GM10847 (cell line): ENCODE measurements at regions not wholly inside any gene's neighbourhood (a gene's known extent, or its start where the extent isn't known, plus 50 kb on each side); places are given as distances from the start of the nearest gene placed in this dataset.

Source experiments
- POLR2A ChIP-seq: IDR thresholded peaks from 2 replicates; pipeline ENCODE4 v1.6.1; 2011; ENCODE audit not compliant: insufficient read length; ENCODE audit errors: extremely low read depth

DNA sequence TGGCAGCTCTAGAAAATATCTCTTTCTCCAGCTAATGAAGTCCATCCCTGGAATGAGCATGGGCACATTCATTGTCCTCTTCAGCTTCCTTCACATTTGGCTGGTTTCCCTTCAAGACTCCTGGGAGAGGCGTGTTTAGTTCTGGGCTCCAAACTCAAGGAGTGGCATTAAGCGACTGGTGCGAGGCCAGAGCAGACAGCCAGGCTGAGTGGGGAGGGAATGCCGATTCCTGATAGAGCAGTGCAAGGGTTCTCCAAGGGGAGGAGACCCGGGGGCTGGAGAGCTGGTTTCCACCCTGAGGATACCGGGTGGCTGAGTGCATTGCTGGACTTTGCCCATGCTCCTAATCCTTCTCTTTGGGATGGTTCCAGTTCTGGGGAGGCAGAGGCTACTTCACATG, 372.1 kb downstream of the RPS24 start:
- no peak for TF ChIP-seq POLR2A

GRCh38 chr10:78406648-78407008, 373.0 kb downstream of the RPS24 start:
- TF ChIP-seq POLR2A, result no peak

DNA sequence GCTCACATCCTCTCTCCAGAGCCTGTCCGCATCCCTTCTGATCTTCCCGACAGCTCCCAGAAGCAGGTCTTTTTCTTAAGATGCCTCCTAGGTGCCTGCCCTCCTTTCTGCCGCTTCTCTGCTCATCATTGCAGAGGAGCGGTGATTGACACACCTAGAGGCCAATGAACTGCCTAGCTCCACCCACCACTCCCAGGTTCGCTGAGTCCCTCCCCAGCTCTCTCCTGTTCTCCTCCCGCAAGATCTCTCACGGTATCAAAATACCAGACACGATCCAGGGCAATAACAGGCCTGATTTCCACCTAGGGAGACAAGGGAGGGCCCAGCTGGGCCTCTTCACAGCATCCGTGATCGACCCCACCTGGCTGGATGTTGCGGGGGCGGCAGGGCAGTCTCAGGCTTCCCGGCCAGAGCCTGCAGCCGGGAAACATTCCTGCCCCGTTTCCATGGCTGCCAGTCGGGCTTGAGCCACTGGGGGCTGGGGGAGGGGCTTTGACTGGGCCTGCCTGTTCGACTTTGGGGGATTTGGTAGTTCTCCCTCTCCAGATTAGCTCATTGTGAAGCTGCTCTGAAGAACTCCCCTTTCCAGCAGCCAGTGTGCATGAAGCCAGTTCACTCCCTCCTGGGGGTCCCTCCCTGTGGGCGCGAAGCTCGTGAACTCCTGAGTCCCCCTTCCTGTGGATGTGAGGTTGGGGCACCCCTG, 373.5 kb downstream of the RPS24 start:
- TF ChIP-seq POLR2A, result no peak

DNA sequence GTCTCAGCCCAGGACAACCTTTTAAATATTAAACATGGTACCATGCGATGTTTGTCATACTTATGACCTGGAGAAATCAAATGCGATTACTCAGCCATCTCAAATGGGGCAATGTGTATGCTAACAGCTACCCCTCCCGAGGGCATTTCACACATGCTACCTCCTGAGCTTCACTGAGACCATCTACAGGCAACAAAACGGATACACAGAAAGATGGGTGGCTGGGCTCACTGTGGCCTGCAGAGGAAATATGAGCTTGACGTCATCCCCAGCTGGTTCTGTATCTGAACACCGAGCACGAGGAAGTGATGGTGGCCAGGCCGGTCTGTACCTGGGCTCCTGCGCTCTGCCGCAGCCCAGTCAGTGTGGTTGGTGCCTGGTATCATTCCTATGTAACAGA, 374.3 kb downstream of the RPS24 start:
- TF ChIP-seq POLR2A, result no peak

DNA sequence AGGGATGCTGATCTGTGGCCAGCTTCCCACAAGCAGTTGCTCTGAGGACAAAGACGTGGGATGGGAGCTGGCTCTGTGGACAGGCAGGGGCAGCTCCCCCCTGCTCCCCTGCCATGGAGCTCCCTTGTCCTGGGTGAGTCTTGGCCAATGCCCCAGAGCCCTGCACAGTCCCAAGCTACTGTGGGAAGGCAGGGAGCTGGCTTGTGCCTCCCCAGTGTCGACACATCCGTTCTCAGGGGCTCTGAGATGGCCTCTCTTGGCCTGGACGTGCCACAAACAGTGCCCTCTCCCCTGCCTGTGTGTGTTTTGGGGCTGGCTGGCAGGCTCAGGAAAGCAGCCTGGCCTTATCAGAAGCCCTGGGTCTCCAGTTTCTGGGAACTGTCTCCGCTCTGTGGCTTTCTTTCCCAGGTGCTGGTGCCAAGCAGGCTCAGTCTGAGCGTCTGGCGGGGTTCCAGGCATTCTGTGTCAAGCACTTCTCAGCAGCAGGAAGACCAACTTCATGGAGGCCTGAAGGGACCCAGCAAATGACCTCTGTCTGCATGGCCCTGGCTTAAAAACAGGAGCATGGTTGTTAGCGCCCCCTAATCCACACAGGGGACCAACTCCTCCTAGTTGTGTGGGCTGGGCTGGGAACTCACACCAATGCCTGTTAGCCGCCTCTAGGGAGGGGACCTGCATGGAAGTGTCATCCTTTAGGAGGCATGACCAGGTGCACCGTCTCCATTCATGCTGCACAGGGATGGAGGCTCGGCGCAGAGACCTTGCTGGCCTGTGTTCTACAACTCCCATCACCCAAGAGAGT, 375.2 kb downstream of the RPS24 start:
- no peak for TF ChIP-seq POLR2A

DNA sequence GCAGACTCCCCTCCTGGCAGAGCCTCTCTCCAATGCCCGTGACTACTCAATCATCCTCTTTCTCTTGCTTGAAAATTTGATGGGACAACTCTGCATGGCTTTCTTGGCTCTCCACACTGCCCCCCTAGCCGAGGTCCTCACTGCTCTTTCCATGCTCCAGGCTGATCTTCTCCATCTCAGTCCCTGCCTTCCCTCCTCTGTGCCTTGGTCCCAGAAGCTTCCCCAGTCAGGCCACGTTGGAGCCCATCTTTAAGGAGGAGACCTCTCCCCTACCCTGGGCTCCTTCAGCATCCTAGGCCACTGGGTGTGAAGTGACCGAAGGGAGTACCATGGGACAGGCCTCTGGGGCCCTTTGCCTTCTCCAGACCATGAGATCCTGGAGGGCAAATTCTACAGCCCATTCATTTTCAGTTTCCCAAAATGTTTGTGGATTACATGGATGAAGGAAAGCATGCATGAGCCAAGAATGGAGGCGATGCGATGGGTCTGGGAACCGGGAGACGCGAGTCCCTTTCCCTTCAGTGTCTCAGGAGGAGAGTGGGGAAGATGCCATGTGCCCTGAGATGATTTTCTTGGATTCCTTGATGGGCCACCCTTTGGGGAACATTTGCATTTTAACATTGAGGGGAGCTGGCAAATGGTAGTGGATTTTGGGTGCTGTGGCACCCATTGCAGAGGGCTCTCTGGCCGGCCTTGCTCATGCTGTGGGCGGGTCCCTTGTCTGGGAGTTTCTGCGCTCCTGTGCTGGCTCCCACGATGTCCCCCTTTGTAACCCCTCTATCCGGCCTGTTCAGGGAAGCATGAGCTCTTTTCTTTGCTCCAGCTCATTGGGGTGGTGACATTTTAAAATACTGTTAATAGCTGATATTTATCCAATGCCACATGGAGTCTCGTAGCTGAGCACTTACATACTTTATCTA, 376.6 kb downstream of the RPS24 start:
- no peak for TF ChIP-seq POLR2A

DNA sequence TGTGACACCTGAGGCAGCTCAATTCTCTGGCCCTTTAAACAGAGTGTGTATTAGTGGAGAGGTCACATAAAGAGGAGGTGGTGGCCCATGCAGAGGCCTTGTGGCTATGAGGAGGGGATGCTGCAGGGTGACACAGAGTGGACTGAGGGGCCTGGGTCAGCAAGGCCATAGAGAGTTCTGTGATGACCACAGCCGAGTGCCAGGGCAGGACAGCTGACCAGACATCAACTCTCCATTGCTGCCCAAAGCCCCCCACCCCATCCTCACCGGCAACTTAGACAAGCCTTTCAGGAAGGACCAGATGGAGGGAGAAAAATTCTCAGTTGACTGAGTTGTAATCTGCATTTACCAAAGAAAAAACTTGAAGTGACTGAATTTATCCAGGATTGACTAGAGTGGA, 378.1 kb downstream of the RPS24 start:
- no peak for TF ChIP-seq POLR2A

DNA sequence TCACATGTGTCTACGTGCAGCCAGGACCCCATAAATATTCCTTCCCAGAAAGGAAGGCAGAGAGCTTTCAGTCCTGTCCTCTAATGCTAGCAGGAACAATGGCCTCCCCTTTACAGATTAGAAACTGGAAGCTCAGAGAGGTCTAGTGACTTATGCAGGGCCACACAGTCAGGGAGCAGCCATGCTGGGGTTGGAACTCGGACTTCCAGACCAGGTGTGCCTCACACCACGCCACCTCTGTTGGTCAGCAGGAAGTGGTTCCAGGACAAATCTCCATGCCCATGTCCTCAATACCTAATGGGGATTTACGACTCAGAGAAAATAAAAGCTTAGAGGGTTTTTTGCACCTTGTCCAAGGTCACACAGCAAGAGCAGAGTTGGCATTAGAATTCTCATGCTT, 378.9 kb downstream of the RPS24 start:
- TF ChIP-seq POLR2A, result no peak

GRCh38 chr10:78413076-78414055, 379.7 kb downstream of the RPS24 start:
- no peak for TF ChIP-seq POLR2A

- TF ChIP-seq POLR2A, result no peak
Observed at GRCh38 chr10:78414380-78414779, 380.7 kb downstream of the RPS24 start.

DNA sequence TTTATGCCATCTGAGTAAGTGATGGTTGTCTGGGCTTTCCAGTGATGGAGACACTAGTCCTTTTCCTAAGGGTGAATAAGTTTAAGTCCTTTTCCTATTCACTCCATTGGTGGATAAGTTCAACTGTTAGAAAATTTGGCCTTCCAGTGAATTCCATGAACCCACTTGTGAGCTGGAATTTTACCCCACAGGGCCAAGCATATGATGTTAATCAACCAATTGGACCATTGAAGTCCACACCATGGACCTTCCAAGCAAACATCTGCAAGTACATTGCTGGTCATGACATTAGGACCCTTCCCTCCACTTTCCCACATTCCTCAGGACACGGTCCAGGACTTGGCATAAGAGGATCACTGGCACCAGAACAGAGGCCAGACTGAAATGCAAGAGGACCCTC, 381.4 kb downstream of the RPS24 start:
- no peak for TF ChIP-seq POLR2A

- no peak for TF ChIP-seq POLR2A
Observed at GRCh38 chr10:78416031-78417011, 382.7 kb downstream of the RPS24 start.

GRCh38 chr10:78417425-78418370, 384.0 kb downstream of the RPS24 start:
- TF ChIP-seq POLR2A, result no peak
